K562 (cell line): ENCODE measurements at regions not wholly inside any gene's neighbourhood (a gene's known extent, or its start where the extent isn't known, plus 50 kb on each side); places are given as distances from the start of the nearest gene placed in this dataset.
"Not testable (repeated sequence)": the region's sequence is repeated elsewhere in the genome, so short reads cannot be mapped to it uniquely, and the experiment has no call there.

Experiments used
- ATAC-seq: fragments of 200-7000 bp; cut with Tn5 transposase; 3 replicates; pipeline ENCODE4 v1.9.1; 2020; ENCODE audit warnings: moderate library complexity
- BruUV-seq: library from RNA; stranded (reverse); fragments of 400-500 nt; replicated peaks from 2 replicates; lab custom pipeline; 2021; lab: Mats Ljungman, UMichigan
- CTCF ChIA-PET: fragments of 300-600 bp; formaldehyde crosslinking; extraction: SDS; loops from one replicate; lab custom pipeline; 2021; ENCODE audit warnings: low intra/inter-chr PET ratio; lab: Yijun Ruan, JAX
- POLR2A ChIA-PET: fragments of 300-600, 350-650 bp; sonication (Branson Sonifier 250); formaldehyde crosslinking; extraction: SDS; loops from one replicate; lab custom pipeline; 2021; ENCODE audit warnings: antibody characterized with exemption, inconsistent platforms; lab: Yijun Ruan, JAX
- DNase-seq, 4 experiments: peaks; one replicate each; pipeline versions ENCODE4 v3.0.0 to v3.0.0-alpha.2; 2011 to 2018; ENCODE audit warnings: low spot score in 3 of 4, mixed read lengths in 3 of 4; ENCODE audit errors: extremely low read depth in 1 of 4
- FAIRE-seq: peaks from 2 replicates; lab custom pipeline; 2011; peaks lifted over from hg19 to GRCh38; lab: Jason Lieb, UNC
- H2AFZ ChIP-seq: 2 replicates; pipeline ENCODE4 v1.6.0; 2011; ENCODE audit warnings: low read depth, low read length, control low read depth, inconsistent platforms
- H3K27ac ChIP-seq: fragments of 200-600 bp; 3 replicates; pipeline ENCODE4 v1.8.0; 2011; ENCODE audit warnings: low read depth, mild to moderate bottlenecking, control low read depth, inconsistent platforms, low read length, moderate library complexity, mixed read lengths; ENCODE audit errors: extremely low read depth
- H3K27me3 ChIP-seq, 2 experiments: fragments of 300-600 bp in 1 of 2; 2 replicates in 1 of 2; 3 replicates in 1 of 2; pipeline versions ENCODE4 v1.6.0 to v1.8.0; 2011; ENCODE audit warnings: inconsistent platforms in 2 of 2, low read length in 2 of 2, mild to moderate bottlenecking in 1 of 2, mixed read lengths in 1 of 2, moderate library complexity in 1 of 2; ENCODE audit not compliant: control insufficient read depth in 2 of 2, insufficient read depth in 2 of 2
- H3K36me3 ChIP-seq: fragments of 300-600 bp; 3 replicates; pipeline ENCODE4 v1.8.0; 2011; ENCODE audit warnings: mild to moderate bottlenecking, low read length, inconsistent platforms; ENCODE audit not compliant: control insufficient read depth, insufficient read depth
- H3K4me1 ChIP-seq, 2 experiments: fragments of 200-600 bp in 1 of 2; replicated peaks in 1 of 2; 2 replicates in 1 of 2; 3 replicates in 1 of 2; pipeline versions ENCODE4 v1.5.1 to v1.8.0; 2011; ENCODE audit warnings: inconsistent platforms in 2 of 2, low read length in 2 of 2, mild to moderate bottlenecking in 1 of 2, mixed read lengths in 1 of 2, moderate library complexity in 1 of 2; ENCODE audit not compliant: control insufficient read depth in 2 of 2, insufficient read depth in 2 of 2
- H3K4me2 ChIP-seq: 2 replicates; pipeline ENCODE4 v1.6.1; 2011; ENCODE audit warnings: low read length, control low read depth, inconsistent platforms, mixed read lengths; ENCODE audit not compliant: insufficient read depth
- H3K4me3 ChIP-seq: fragments of 200-600 bp; sonication (generic), shearing (Covaris generic); 2 replicates; pipeline ENCODE4 v1.5.1; 2016; ENCODE audit warnings: control low read depth, inconsistent platforms
- H3K79me2 ChIP-seq: fragments of 200-600 bp; 3 replicates; pipeline ENCODE4 v1.8.0; 2011; ENCODE audit warnings: low read length, inconsistent platforms; ENCODE audit not compliant: control insufficient read depth, insufficient read depth
- H3K9ac ChIP-seq, 2 experiments: 2 replicates each; pipeline versions ENCODE4 v1.6.0 to v1.6.1; 2011; ENCODE audit warnings: low read depth in 2 of 2, low read length in 2 of 2, control low read depth in 1 of 2, inconsistent platforms in 1 of 2, mild to moderate bottlenecking in 1 of 2, mixed read lengths in 1 of 2; ENCODE audit not compliant: insufficient read depth in 1 of 2
- H3K9me1 ChIP-seq: one replicate; pipeline ENCODE4 v1.6.0; 2011; ENCODE audit warnings: inconsistent platforms, mild to moderate bottlenecking, low read length, moderate library complexity; ENCODE audit not compliant: control insufficient read depth, insufficient read depth
- H3K9me3 ChIP-seq: replicated peaks from 2 replicates; pipeline ENCODE4 v1.5.1; 2011; ENCODE audit warnings: low read depth, low read length, inconsistent platforms; ENCODE audit not compliant: control insufficient read depth, insufficient read depth
- H4K20me1 ChIP-seq: replicated peaks from 2 replicates; pipeline ENCODE4 v1.6.1; 2011; ENCODE audit warnings: low read length, inconsistent platforms, mixed read lengths; ENCODE audit not compliant: control insufficient read depth, insufficient read depth
- RAD21 ChIP-seq, 2 experiments: fragments of 250-450 bp in 1 of 2; fragments of 450-650 bp in 1 of 2; sonication (Bioruptor Pico) in 1 of 2; formaldehyde crosslinking in 1 of 2; IDR thresholded peaks in 1 of 2; conservative IDR thresholded peaks in 1 of 2; 2 replicates each; pipeline versions ENCODE4 v1.4.0 to v1.8.0; 2020 to 2022; ENCODE audit warnings: mild to moderate bottlenecking in 2 of 2, moderate library complexity in 1 of 2
- WGBS: fragments of 100-300 bp; shearing (Covaris generic); methylation state at CpG from one replicate; pipeline ENCODE4 v1.1.6; 2016; ENCODE audit warnings: low coverage, mixed read lengths; ENCODE audit not compliant: insufficient coverage; ENCODE audit errors: missing lambda C conversion rate; 5-methylcytosine and 5-hydroxymethylcytosine counted together
- in situ Hi-C: fragments of 300-500 bp; cut with MboI; formaldehyde crosslinking; loops from 4 replicates; pipeline ENCODE4 v1.15.0; 2018; ENCODE audit warnings: inconsistent platforms, mixed read lengths
- intact Hi-C: fragments of 100-400 bp; cut with micrococcal nuclease; formaldehyde crosslinking; loops from 2 replicates; pipeline ENCODE4 v1.14.2; 2022
- TF ChIP-seq, protein P1 (sequence below), 3 experiments: IDR thresholded peaks in 2 of 3; conservative IDR thresholded peaks in 1 of 3; 2 replicates each; pipeline ENCODE4 v1.5.1; 2011 to 2012; ENCODE audit warnings: low read length in 3 of 3, mild to moderate bottlenecking in 3 of 3, control low read depth in 2 of 3, improper control_type of control experiment in 1 of 3, inconsistent platforms in 1 of 3, low read depth in 1 of 3, mixed read lengths in 1 of 3, moderate library complexity in 1 of 3; ENCODE audit not compliant: insufficient read depth in 2 of 3

DNA sequence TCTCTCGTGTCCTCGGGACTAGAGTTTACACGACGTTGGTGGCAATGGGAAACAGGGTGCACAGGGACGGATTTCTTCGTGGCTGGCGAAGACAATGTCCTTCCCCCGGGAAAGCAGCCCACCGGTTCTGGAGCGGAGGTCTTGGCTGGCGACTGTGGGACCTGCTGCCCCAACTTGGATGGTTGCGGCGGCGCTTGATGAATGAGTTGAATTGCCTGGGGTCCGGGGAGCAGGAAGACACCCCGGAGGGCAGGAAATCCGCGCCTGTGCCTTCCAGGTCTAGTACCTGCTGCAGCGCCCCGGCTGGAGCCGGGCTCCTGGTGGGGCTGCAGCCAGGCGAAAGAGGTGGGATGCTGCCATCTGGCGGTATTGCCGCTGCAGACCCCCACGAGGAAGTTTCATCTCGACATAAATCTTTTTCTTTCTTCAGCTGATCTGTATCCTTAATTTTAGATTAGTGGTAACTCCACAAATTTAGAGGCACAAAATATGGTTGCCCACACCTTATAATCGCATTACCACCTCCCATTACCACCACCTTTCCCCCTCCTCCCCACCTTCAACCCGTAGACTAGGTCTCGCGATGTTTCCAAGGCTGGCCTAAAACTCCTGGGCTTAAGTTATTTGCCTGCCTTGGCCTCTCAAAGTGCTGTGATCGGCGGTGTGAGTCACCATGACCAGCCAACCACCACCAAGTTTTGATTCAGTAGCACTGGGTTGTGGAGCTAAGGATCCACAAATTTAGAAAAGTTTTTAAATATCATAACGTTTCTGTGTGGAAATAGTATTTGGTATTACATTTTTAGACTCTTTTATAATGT is 1929.7 kb upstream of the DEFB115 start:
- 8% methylated on average over 20 of the region's 33 CpGs for WGBS
- H3K36me3 ChIP-seq, H3K27ac ChIP-seq, H3K4me1 ChIP-seq, CTCF ChIA-PET, BruUV-seq, H3K9ac ChIP-seq, H3K9me3 ChIP-seq, H3K79me2 ChIP-seq, H3K9me1 ChIP-seq, H2AFZ ChIP-seq, H3K27me3 ChIP-seq, intact Hi-C loops, FAIRE-seq, H3K4me2 ChIP-seq, H3K4me3 ChIP-seq, POLR2A ChIA-PET, H4K20me1 ChIP-seq: not testable (repeated sequence)
- ATAC-seq (peak; percentile 60; the same call in 2 of the 3 replicates), DNase-seq (peak in 1 of 4 experiments; percentile 21)
- in situ Hi-C loops, result loop anchor here (25.0 kb wide), 1 partner anchor 1534 kb away; no protein-coding TSS in a partner anchor
- peak; percentile 21 to 45; a peak in 3 of 4 replicates for TF ChIP-seq RAD21 (CRISPR knock-in tag; conservative IDR thresholded peaks at IDR 0.05 in 1 of 2, IDR thresholded peaks at IDR 0.05 in 1 of 2)
- TF ChIP-seq, protein P1, sequence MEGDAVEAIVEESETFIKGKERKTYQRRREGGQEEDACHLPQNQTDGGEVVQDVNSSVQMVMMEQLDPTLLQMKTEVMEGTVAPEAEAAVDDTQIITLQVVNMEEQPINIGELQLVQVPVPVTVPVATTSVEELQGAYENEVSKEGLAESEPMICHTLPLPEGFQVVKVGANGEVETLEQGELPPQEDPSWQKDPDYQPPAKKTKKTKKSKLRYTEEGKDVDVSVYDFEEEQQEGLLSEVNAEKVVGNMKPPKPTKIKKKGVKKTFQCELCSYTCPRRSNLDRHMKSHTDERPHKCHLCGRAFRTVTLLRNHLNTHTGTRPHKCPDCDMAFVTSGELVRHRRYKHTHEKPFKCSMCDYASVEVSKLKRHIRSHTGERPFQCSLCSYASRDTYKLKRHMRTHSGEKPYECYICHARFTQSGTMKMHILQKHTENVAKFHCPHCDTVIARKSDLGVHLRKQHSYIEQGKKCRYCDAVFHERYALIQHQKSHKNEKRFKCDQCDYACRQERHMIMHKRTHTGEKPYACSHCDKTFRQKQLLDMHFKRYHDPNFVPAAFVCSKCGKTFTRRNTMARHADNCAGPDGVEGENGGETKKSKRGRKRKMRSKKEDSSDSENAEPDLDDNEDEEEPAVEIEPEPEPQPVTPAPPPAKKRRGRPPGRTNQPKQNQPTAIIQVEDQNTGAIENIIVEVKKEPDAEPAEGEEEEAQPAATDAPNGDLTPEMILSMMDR (IDR thresholded peaks at IDR 0.05 in 2 of 3, conservative IDR thresholded peaks at IDR 0.05 in 1 of 3; ENCODE audit: insufficient read depth in 2 of 3, low read depth in 1 of 3, low read length in 3 of 3), result peak; percentile 36 to 75 (median 38); a peak in 4 of 6 replicates

DNA sequence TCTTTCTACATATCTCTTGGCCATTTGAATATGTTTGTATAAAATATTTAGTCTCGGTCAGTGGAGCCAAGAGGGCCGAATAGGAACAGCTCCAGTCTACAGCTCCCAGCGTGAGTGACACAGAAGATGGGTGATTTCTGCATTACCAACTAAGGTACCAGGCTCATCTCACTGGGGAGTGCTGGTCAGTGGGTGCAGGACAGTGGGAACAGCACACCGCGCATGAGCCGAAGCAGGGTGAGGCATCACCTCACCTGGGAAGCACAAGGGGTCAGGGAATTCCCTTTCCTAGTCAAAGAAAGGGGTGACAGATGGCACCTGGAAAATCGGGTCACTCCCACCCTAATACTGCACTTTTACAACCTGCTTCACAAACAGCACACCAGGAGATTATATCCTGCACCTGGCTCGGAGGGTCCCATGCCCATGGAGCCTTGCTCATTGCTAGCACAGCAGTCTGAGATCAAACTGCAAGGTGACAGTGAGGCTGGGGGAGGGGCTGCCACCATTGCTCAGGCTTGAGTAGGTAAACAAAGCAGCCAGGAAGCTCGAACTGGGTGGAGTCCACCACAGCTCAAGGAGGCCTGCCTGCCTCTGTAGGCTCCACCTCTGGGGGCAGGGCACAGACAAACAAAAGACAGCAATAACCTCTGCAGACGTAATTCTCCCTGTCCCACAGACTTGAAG is 1926.9 kb upstream of the DEFB115 start:
- H3K27ac ChIP-seq, intact Hi-C loops, H3K36me3 ChIP-seq, H3K79me2 ChIP-seq, H3K9me1 ChIP-seq, DNase-seq, H3K9ac ChIP-seq, CTCF ChIA-PET, H3K4me3 ChIP-seq, H2AFZ ChIP-seq, H3K4me1 ChIP-seq, FAIRE-seq, ATAC-seq, H3K27me3 ChIP-seq, H3K4me2 ChIP-seq, H3K9me3 ChIP-seq, H4K20me1 ChIP-seq, BruUV-seq: not testable (repeated sequence)
- in situ Hi-C loops, result loop anchor here (25.0 kb wide), 1 partner anchor 1532 kb away; no protein-coding TSS in a partner anchor
- under 1% methylated on average over 8 of the region's 10 CpGs for WGBS
- POLR2A ChIA-PET, result interaction anchor here (0.7 kb wide), 1 partner anchor 1390 kb away, joined by 3 read pairs; no protein-coding TSS in a partner anchor
